Adrenal gland (tissue), 5 donors: ENCODE measurements at regions not wholly inside any gene's neighbourhood (a gene's known extent, or its start where the extent isn't known, plus 50 kb on each side); places are given as distances from the start of the nearest gene placed in this dataset.

ENCODE experiments used
- POLR2A ChIP-seq, 2 donors: fragments of 450-650 bp; IDR thresholded peaks; one replicate each; pipeline ENCODE4 v1.6.1; 2017; ENCODE audit warnings: antibody characterized with exemption in 2 of 2, mild to moderate bottlenecking in 2 of 2, moderate library complexity in 1 of 2
- TF ChIP-seq, protein P1 (sequence below), 6 experiments: fragments of 450-650 bp in 4 of 6; fragments of 200-600 bp in 2 of 6; sonication (generic) in 1 of 6; IDR thresholded peaks; 1 replicate in 5 of 6; 2 replicates in 1 of 6; pipeline versions ENCODE4 v1.5.1 to v1.8.0; 2016 to 2021; ENCODE audit warnings: antibody characterized with exemption in 6 of 6, mild to moderate bottlenecking in 2 of 6, moderate library complexity in 1 of 6
- donor health status: DM: no; HTN: no; CAD: no.

DNA sequence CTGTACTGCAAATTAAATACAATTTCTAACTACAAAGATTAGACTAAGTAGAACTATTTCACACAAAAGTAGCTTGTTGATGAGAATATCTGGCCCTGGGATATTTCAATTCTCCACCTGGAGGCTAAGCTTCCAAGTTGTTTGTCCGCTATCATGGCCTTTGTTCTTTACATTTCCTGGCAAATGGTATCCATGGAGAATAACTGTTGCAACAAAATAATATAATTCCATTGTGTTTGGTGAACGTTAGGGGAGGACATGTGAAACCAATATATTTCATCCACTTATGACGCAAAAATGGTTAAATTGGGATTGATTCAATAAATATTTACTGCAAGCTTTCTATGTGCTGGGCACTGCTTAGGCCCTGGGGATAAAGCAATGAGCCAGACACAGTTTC is 565.4 kb downstream of the PTPRC start:
- TF ChIP-seq, protein P1, sequence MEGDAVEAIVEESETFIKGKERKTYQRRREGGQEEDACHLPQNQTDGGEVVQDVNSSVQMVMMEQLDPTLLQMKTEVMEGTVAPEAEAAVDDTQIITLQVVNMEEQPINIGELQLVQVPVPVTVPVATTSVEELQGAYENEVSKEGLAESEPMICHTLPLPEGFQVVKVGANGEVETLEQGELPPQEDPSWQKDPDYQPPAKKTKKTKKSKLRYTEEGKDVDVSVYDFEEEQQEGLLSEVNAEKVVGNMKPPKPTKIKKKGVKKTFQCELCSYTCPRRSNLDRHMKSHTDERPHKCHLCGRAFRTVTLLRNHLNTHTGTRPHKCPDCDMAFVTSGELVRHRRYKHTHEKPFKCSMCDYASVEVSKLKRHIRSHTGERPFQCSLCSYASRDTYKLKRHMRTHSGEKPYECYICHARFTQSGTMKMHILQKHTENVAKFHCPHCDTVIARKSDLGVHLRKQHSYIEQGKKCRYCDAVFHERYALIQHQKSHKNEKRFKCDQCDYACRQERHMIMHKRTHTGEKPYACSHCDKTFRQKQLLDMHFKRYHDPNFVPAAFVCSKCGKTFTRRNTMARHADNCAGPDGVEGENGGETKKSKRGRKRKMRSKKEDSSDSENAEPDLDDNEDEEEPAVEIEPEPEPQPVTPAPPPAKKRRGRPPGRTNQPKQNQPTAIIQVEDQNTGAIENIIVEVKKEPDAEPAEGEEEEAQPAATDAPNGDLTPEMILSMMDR (IDR thresholded peaks at IDR 0.05): no peak
- TF ChIP-seq POLR2A (IDR thresholded peaks at IDR 0.05): no peak
